Neuronal stem cell (in vitro differentiated cells): ENCODE measurements at regions not wholly inside any gene's neighbourhood (a gene's known extent, or its start where the extent isn't known, plus 50 kb on each side); places are given as distances from the start of the nearest gene placed in this dataset.

Source experiments
- DNase-seq: peaks from one replicate; pipeline ENCODE4 v3.0.0-alpha.2; 2013; ENCODE audit warnings: low spot score
- H2AFZ ChIP-seq: one replicate; pipeline ENCODE4 v1.6.1; 2013; ENCODE audit warnings: mild to moderate bottlenecking, low read length, inconsistent platforms
- H2AK5ac ChIP-seq: 2 replicates; pipeline ENCODE4 v1.6.1; 2013; ENCODE audit warnings: low read depth, mild to moderate bottlenecking, inconsistent platforms, low read length, moderate library complexity, mixed read lengths
- H2BK120ac ChIP-seq: 2 replicates; pipeline ENCODE4 v1.6.1; 2013; ENCODE audit warnings: low read depth, mild to moderate bottlenecking, inconsistent platforms, low read length, moderate library complexity, mixed read lengths
- H2BK12ac ChIP-seq: one replicate; pipeline ENCODE4 v1.6.1; 2013; ENCODE audit warnings: low read length, inconsistent platforms
- H2BK15ac ChIP-seq: 2 replicates; pipeline ENCODE4 v1.6.1; 2013; ENCODE audit warnings: mild to moderate bottlenecking, low read length, inconsistent platforms, mixed read lengths
- H2BK5ac ChIP-seq: one replicate; pipeline ENCODE4 v1.6.1; 2013; ENCODE audit warnings: inconsistent platforms, mild to moderate bottlenecking, low read length, moderate library complexity
- H3K14ac ChIP-seq: one replicate; pipeline ENCODE4 v1.6.1; 2013; ENCODE audit warnings: low read length, inconsistent platforms
- H3K18ac ChIP-seq: 2 replicates; pipeline ENCODE4 v1.6.1; 2013; ENCODE audit warnings: low read length, inconsistent platforms
- H3K23ac ChIP-seq: 2 replicates; pipeline ENCODE4 v1.6.1; 2013; ENCODE audit warnings: low read depth, mild to moderate bottlenecking, mixed read lengths, low read length, inconsistent platforms; ENCODE audit not compliant: poor library complexity
- H3K27ac ChIP-seq: replicated peaks from 3 replicates; pipeline ENCODE4 v1.5.1; 2013; ENCODE audit warnings: low read length, inconsistent platforms
- H3K27me3 ChIP-seq, 3 experiments: 2 replicates each; pipeline ENCODE4 v1.6.1; 2013; ENCODE audit warnings: low read length in 3 of 3, mild to moderate bottlenecking in 2 of 3, inconsistent platforms in 1 of 3, low read depth in 1 of 3, mixed read lengths in 1 of 3, moderate library complexity in 1 of 3; ENCODE audit not compliant: control insufficient read depth in 3 of 3, insufficient read depth in 3 of 3
- H3K36me3 ChIP-seq, 2 donors: replicated peaks in 1 of 2; 2 replicates each; pipeline ENCODE4 v1.6.1; 2013; ENCODE audit warnings: low read length in 2 of 2; ENCODE audit not compliant: control insufficient read depth in 2 of 2, insufficient read depth in 2 of 2
- H3K4ac ChIP-seq: 2 replicates; pipeline ENCODE4 v1.6.1; 2013; ENCODE audit warnings: inconsistent platforms, mild to moderate bottlenecking, low read length, moderate library complexity
- H3K4me1 ChIP-seq, 2 donors: 1 replicate in 1 of 2; 2 replicates in 1 of 2; pipeline ENCODE4 v1.6.1; 2013; ENCODE audit warnings: low read length in 2 of 2, low read depth in 1 of 2; ENCODE audit not compliant: control insufficient read depth in 2 of 2, insufficient read depth in 1 of 2
- H3K4me2 ChIP-seq: one replicate; pipeline ENCODE4 v1.6.1; 2013; ENCODE audit warnings: mild to moderate bottlenecking, low read length, inconsistent platforms; ENCODE audit not compliant: insufficient read depth, poor library complexity, severe bottlenecking
- H3K4me3 ChIP-seq, 2 donors: 2 replicates each; pipeline ENCODE4 v1.5.1; 2013; ENCODE audit warnings: low read length in 2 of 2, mild to moderate bottlenecking in 2 of 2, inconsistent platforms in 1 of 2, moderate library complexity in 1 of 2
- H3K79me1 ChIP-seq: one replicate; pipeline ENCODE4 v1.6.1; 2013; ENCODE audit warnings: low read depth, mild to moderate bottlenecking, inconsistent platforms, low read length, moderate library complexity
- H3K9ac ChIP-seq: one replicate; pipeline ENCODE4 v1.6.1; 2013; ENCODE audit warnings: mild to moderate bottlenecking, low read depth, low read length, inconsistent platforms; ENCODE audit not compliant: poor library complexity
- H3K9me3 ChIP-seq, 2 donors: replicated peaks in 1 of 2; 2 replicates each; pipeline versions ENCODE3 to v1.6.1; 2013; ENCODE audit warnings: low read length in 2 of 2, mild to moderate bottlenecking in 2 of 2, inconsistent platforms in 1 of 2, low read depth in 1 of 2, mixed read lengths in 1 of 2, moderate library complexity in 1 of 2; ENCODE audit not compliant: control insufficient read depth in 2 of 2, insufficient read depth in 1 of 2
- H4K8ac ChIP-seq: one replicate; pipeline ENCODE4 v1.6.1; 2013; ENCODE audit warnings: low read depth, mild to moderate bottlenecking, inconsistent platforms, low read length, moderate library complexity
- H4K91ac ChIP-seq: one replicate; pipeline ENCODE4 v1.6.1; 2013; ENCODE audit warnings: low read length, low read depth, mild to moderate bottlenecking, inconsistent platforms; ENCODE audit not compliant: poor library complexity
- WGBS, 2 donors: extraction: QIAGEN DNeasy Blood & Tissue Kit; methylation state at CpG; one replicate each; pipeline ENCODE4 v1.1.7; 2013; ENCODE audit warnings: missing lambda C conversion rate in 2 of 2, mixed read lengths in 1 of 2; ENCODE audit not compliant: insufficient read length in 2 of 2, insufficient replicate concordance in 1 of 2; ENCODE audit errors: extremely low coverage in 2 of 2; 5-methylcytosine and 5-hydroxymethylcytosine counted together

DNA sequence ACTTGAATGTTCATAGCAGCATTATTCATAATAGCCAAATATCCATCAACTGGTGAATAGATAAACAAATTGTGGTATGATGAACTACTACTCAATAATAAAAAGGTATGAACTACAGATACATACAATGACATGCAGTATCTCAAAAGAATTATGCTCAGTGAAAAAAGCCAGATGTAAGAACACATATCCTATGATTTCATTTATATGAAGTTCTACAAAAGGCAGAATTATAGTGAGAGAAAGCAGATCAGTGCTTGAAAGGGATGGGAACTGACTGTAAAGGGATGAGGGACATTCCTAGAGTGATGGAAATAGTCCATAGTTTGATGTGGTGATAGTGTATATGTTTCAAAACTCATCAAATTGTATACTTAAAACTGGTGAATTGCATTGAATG is 339.0 kb downstream of the ENC1 start:
- no peak overlapping the region for H3K4ac ChIP-seq
- DNase-seq: no peak
- peaks cover 0 to 3% (median 0%) of the 10 kb centered on the region in 3 experiments for H3K27me3 ChIP-seq
- no peak overlapping the region for H3K9ac ChIP-seq
- H3K9me3 ChIP-seq: no peaks in the 10 kb centered on the region
- H4K8ac ChIP-seq: no peak overlapping the region
- no peak overlapping the region for H3K23ac ChIP-seq
- no peak overlapping the region for H3K4me3 ChIP-seq
- no peak overlapping the region for H3K18ac ChIP-seq
- H2AFZ ChIP-seq: no peak overlapping the region
- no peaks in the 10 kb centered on the region for H3K36me3 ChIP-seq
- no peak overlapping the region for H4K91ac ChIP-seq
- H3K4me1 ChIP-seq: peaks cover 0 to 4% of the 10 kb centered on the region in 2 donors
- H2BK5ac ChIP-seq: no peak overlapping the region
- H3K14ac ChIP-seq: no peak overlapping the region
- H2AK5ac ChIP-seq: no peak overlapping the region
- no peak overlapping the region for H2BK12ac ChIP-seq
- no peak overlapping the region for H2BK15ac ChIP-seq
- H2BK120ac ChIP-seq: no peak overlapping the region
- H3K27ac ChIP-seq: no peak overlapping the region
- no peak overlapping the region for H3K4me2 ChIP-seq
- H3K79me1 ChIP-seq: no peaks in the 10 kb centered on the region

- H2BK120ac ChIP-seq: no peak overlapping the region
- H3K14ac ChIP-seq: no peak overlapping the region
- peaks cover 0 to 4% of the 10 kb centered on the region in 2 donors for H3K4me1 ChIP-seq
- no peak overlapping the region for H2AK5ac ChIP-seq
- no peak overlapping the region for H2BK12ac ChIP-seq
- no peak overlapping the region for H3K23ac ChIP-seq
- no peak overlapping the region for H4K8ac ChIP-seq
- no peak overlapping the region for H3K4ac ChIP-seq
- DNase-seq: no peak
- H3K79me1 ChIP-seq: no peaks in the 10 kb centered on the region
- H3K9ac ChIP-seq: no peak overlapping the region
- H3K4me3 ChIP-seq: no peak overlapping the region
- H2BK5ac ChIP-seq: no peak overlapping the region
- no peak overlapping the region for H3K18ac ChIP-seq
- no peak overlapping the region for H3K27ac ChIP-seq
- no peaks in the 10 kb centered on the region for H3K9me3 ChIP-seq
- H4K91ac ChIP-seq: no peak overlapping the region
- no peaks in the 10 kb centered on the region for H3K36me3 ChIP-seq
- no peak overlapping the region for H2AFZ ChIP-seq
- no peak overlapping the region for H2BK15ac ChIP-seq
- H3K4me2 ChIP-seq: no peak overlapping the region
- no CpG with 5 or more reads among the region's 6 CpGs for WGBS, 2 donors
- peaks cover 0 to 6% (median 0%) of the 10 kb centered on the region in 3 experiments for H3K27me3 ChIP-seq
Measured at GRCh38 chr5:74300808-74301389, 339.6 kb downstream of the ENC1 start.

- Histone ChIP-seq H2BK15ac (no peak overlapping the region), H3K4me2 (no peak overlapping the region), H3K4me1 (peaks cover 0 to 4% of the 10 kb centered on the region in 2 donors), H3K9ac (no peak overlapping the region), H3K23ac (no peak overlapping the region), H2AFZ (no peak overlapping the region), H2BK5ac (no peak overlapping the region), H3K18ac (no peak overlapping the region), H2AK5ac (no peak overlapping the region), H3K14ac (no peak overlapping the region), H3K4me3 (no peak overlapping the region), H3K79me1 (no peaks in the 10 kb centered on the region), H3K4ac (no peak overlapping the region), H4K91ac (no peak overlapping the region), H2BK12ac (no peak overlapping the region), H3K36me3 (no peaks in the 10 kb centered on the region), H3K9me3 (no peaks in the 10 kb centered on the region), H2BK120ac (no peak overlapping the region), H3K27me3 (peaks cover 0 to 12% (median 0%) of the 10 kb centered on the region in 3 experiments), H3K27ac (no peak overlapping the region), H4K8ac (no peak overlapping the region)
- no peak for DNase-seq
- 100% methylated on average over 1 of the region's 2 CpGs; no CpG with 5 or more reads in 1 of the 2 donors for WGBS, 2 donors
Measured at GRCh38 chr5:74299833-74300232, 340.7 kb downstream of the ENC1 start.

- Histone ChIP-seq H3K4me1 (no peaks in the 10 kb centered on the region), H2BK120ac (no peak overlapping the region), H3K36me3 (no peaks in the 10 kb centered on the region), H2BK15ac (no peak overlapping the region), H3K4me3 (no peak overlapping the region), H3K23ac (no peak overlapping the region), H2BK5ac (no peak overlapping the region), H4K91ac (no peak overlapping the region), H3K27ac (no peak overlapping the region), H3K79me1 (no peaks in the 10 kb centered on the region), H3K4ac (no peak overlapping the region), H4K8ac (no peak overlapping the region), H3K4me2 (no peak overlapping the region), H2AK5ac (no peak overlapping the region), H2BK12ac (no peak overlapping the region), H3K18ac (peak overlapping the region; percentile 62), H3K14ac (no peak overlapping the region), H3K9me3 (no peaks in the 10 kb centered on the region), H2AFZ (no peak overlapping the region), H3K9ac (no peak overlapping the region), H3K27me3 (peaks cover 0 to 15% (median 0%) of the 10 kb centered on the region in 3 experiments)
- DNase-seq: no peak
- no CpG with 5 or more reads among the region's 9 CpGs for WGBS, 2 donors
Measured at GRCh38 chr5:74296685-74297408, 343.7 kb downstream of the ENC1 start.
